ENCODE measurements at regions not wholly inside any gene's neighbourhood (a gene's known extent, or its start where the extent isn't known, plus 50 kb on each side); places are given as distances from the start of the nearest gene placed in this dataset.

DNA sequence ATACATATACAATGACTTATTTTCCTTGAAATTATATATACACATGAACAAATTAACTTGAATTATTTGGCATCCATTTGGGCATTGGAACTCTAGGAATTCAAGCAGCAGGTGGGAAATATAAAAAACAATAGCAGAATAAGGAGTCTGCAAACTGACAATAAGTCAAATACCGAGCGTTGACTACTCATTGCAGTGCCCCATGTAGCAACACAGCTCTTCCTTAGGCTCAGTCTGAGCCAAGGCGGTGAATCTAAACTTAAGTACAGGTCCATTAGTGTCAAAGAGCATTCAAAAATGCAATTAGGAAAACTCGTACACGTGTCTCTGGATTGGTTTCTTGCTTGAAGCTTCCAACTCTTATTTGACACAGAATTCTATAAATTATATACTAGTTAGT is 462.5 kb upstream of the KLF12 start:
- TF ChIP-seq NRF1 (IDR thresholded peaks at IDR 0.05; ENCODE audit: low read depth, low read length) (no peak), RAD21 (IDR thresholded peaks at IDR 0.05 in 1 of 2, conservative IDR thresholded peaks at IDR 0.05 in 1 of 2; ENCODE audit: low read depth in 2 of 2, low read length in 2 of 2) (no peak), POLR2AphosphoS5 (IDR thresholded peaks at IDR 0.05; ENCODE audit: low read depth, low read length) (no peak), EZH2 (IDR thresholded peaks at IDR 0.05; ENCODE audit: low read depth, low read length, severe bottlenecking) (no peak), SUZ12 (IDR thresholded peaks at IDR 0.05; ENCODE audit: low read length) (no peak)
- TF ChIP-seq, protein P1, sequence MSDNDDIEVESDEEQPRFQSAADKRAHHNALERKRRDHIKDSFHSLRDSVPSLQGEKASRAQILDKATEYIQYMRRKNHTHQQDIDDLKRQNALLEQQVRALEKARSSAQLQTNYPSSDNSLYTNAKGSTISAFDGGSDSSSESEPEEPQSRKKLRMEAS (IDR thresholded peaks at IDR 0.05) = no peak
- TF ChIP-seq, protein P2, sequence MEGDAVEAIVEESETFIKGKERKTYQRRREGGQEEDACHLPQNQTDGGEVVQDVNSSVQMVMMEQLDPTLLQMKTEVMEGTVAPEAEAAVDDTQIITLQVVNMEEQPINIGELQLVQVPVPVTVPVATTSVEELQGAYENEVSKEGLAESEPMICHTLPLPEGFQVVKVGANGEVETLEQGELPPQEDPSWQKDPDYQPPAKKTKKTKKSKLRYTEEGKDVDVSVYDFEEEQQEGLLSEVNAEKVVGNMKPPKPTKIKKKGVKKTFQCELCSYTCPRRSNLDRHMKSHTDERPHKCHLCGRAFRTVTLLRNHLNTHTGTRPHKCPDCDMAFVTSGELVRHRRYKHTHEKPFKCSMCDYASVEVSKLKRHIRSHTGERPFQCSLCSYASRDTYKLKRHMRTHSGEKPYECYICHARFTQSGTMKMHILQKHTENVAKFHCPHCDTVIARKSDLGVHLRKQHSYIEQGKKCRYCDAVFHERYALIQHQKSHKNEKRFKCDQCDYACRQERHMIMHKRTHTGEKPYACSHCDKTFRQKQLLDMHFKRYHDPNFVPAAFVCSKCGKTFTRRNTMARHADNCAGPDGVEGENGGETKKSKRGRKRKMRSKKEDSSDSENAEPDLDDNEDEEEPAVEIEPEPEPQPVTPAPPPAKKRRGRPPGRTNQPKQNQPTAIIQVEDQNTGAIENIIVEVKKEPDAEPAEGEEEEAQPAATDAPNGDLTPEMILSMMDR (IDR thresholded peaks at IDR 0.05; ENCODE audit: control extremely low read depth in 1 of 3, insufficient read depth in 1 of 3, low read depth in 1 of 3, low read length in 3 of 3) = no peak
